Keratinocyte (primary cell): ENCODE measurements at regions not wholly inside any gene's neighbourhood (a gene's known extent, or its start where the extent isn't known, plus 50 kb on each side); places are given as distances from the start of the nearest gene placed in this dataset.

Source experiments
- EZH2 ChIP-seq: IDR thresholded peaks from one replicate; pipeline ENCODE4 v1.6.1; 2012; ENCODE audit warnings: inconsistent platforms, mild to moderate bottlenecking, low read length, moderate library complexity
- TF ChIP-seq, protein P1 (sequence below), 3 experiments: IDR thresholded peaks in 1 of 3; conservative IDR thresholded peaks in 1 of 3; optimal IDR thresholded peaks in 1 of 3; 2 replicates in 2 of 3; 3 replicates in 1 of 3; pipeline versions ENCODE3 to v1.5.1; 2011; ENCODE audit warnings: low read length in 3 of 3, mild to moderate bottlenecking in 3 of 3, moderate library complexity in 2 of 3, control low read depth in 1 of 3, inconsistent platforms in 1 of 3; ENCODE audit not compliant: insufficient read depth in 2 of 3; ENCODE audit errors: extremely low read depth in 1 of 3

DNA sequence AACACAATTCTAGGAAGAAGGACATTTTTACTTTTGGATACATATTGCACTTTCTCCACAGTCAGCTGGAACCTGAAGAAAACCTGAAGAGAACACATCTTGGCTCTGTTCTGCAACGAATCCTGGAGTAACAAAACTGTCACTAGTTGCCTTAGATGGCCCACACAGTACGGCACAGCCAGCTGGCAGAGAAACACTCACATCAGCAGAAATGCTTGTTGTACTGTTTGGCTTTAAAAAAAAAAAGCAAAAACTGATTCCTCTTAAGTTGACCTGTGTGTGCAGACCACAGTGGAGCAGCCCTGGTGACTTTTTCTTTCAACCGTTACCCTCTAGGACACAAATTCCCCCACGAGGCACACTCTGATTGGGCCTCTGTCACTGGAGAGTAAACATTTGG, 152.3 kb upstream of the TWIST2 start:
- TF ChIP-seq, protein P1, sequence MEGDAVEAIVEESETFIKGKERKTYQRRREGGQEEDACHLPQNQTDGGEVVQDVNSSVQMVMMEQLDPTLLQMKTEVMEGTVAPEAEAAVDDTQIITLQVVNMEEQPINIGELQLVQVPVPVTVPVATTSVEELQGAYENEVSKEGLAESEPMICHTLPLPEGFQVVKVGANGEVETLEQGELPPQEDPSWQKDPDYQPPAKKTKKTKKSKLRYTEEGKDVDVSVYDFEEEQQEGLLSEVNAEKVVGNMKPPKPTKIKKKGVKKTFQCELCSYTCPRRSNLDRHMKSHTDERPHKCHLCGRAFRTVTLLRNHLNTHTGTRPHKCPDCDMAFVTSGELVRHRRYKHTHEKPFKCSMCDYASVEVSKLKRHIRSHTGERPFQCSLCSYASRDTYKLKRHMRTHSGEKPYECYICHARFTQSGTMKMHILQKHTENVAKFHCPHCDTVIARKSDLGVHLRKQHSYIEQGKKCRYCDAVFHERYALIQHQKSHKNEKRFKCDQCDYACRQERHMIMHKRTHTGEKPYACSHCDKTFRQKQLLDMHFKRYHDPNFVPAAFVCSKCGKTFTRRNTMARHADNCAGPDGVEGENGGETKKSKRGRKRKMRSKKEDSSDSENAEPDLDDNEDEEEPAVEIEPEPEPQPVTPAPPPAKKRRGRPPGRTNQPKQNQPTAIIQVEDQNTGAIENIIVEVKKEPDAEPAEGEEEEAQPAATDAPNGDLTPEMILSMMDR (optimal IDR thresholded peaks at IDR 0.05 in 1 of 3, IDR thresholded peaks at IDR 0.05 in 1 of 3, conservative IDR thresholded peaks at IDR 0.05 in 1 of 3; ENCODE audit: extremely low read depth in 1 of 3, insufficient read depth in 2 of 3, low read length in 3 of 3): no peak
- no peak for TF ChIP-seq EZH2
